Fibroblast of lung (primary cell): ENCODE measurements at regions not wholly inside any gene's neighbourhood (a gene's known extent, or its start where the extent isn't known, plus 50 kb on each side); places are given as distances from the start of the nearest gene placed in this dataset.

Experiments
- DNase-seq, 2 donors: peaks; one replicate each; pipeline versions ENCODE4 v3.0.0 to v3.0.0-alpha.2; 2010; ENCODE audit warnings: low read depth in 2 of 2
- H2AFZ ChIP-seq: 2 replicates; pipeline ENCODE4 v1.5.1; 2012; ENCODE audit warnings: low read length, control low read depth, inconsistent platforms
- H3K27ac ChIP-seq: 2 replicates; pipeline ENCODE4 v1.5.1; 2011; ENCODE audit warnings: low read length, control low read depth; ENCODE audit not compliant: insufficient read depth
- H3K27me3 ChIP-seq: 2 replicates; pipeline ENCODE4 v1.5.1; 2011; ENCODE audit warnings: mild to moderate bottlenecking, low read length; ENCODE audit not compliant: control insufficient read depth, insufficient read depth
- H3K36me3 ChIP-seq: 2 replicates; pipeline ENCODE4 v1.5.1; 2011; ENCODE audit warnings: low read length; ENCODE audit not compliant: control insufficient read depth, insufficient read depth
- H3K4me1 ChIP-seq: 2 replicates; pipeline ENCODE4 v1.5.1; 2011; ENCODE audit warnings: low read length; ENCODE audit not compliant: control insufficient read depth, insufficient read depth; ENCODE audit errors: extremely low read depth
- H3K4me2 ChIP-seq: 2 replicates; pipeline ENCODE4 v1.5.1; 2011; ENCODE audit warnings: low read length, control low read depth; ENCODE audit not compliant: insufficient read depth; ENCODE audit errors: extremely low read depth
- H3K4me3 ChIP-seq, 4 experiments: fragments of 200-600 bp in 1 of 4; sonication (generic) in 1 of 4; replicated peaks in 1 of 4; 2 replicates each; pipeline ENCODE4 v1.5.1; 2011 to 2016; ENCODE audit warnings: low read length in 4 of 4, low read depth in 3 of 4, mild to moderate bottlenecking in 3 of 4, control low read depth in 2 of 4, inconsistent platforms in 1 of 4, mixed read lengths in 1 of 4; ENCODE audit not compliant: insufficient read depth in 1 of 4; ENCODE audit errors: control extremely low read depth in 1 of 4
- H3K79me2 ChIP-seq: 2 replicates; pipeline ENCODE4 v1.5.1; 2012; ENCODE audit warnings: mild to moderate bottlenecking, low read length, inconsistent platforms; ENCODE audit not compliant: control insufficient read depth, insufficient read depth
- H3K9ac ChIP-seq: 2 replicates; pipeline ENCODE4 v1.5.1; 2011; ENCODE audit warnings: mild to moderate bottlenecking, low read length, control low read depth; ENCODE audit not compliant: insufficient read depth
- H3K9me3 ChIP-seq: 2 replicates; pipeline ENCODE4 v1.5.1; 2012; ENCODE audit warnings: low read depth, low read length; ENCODE audit not compliant: control insufficient read depth, insufficient read depth
- H4K20me1 ChIP-seq: 2 replicates; pipeline ENCODE4 v1.5.1; 2011; ENCODE audit warnings: low read length; ENCODE audit not compliant: control insufficient read depth, insufficient read depth; ENCODE audit errors: extremely low read depth
- EZH2 ChIP-seq: IDR thresholded peaks from 2 replicates; pipeline ENCODE4 v1.5.1; 2012; ENCODE audit warnings: low read length, control low read depth, mild to moderate bottlenecking; ENCODE audit errors: missing control alignments
- TF ChIP-seq, protein P1 (sequence below), 2 donors: IDR thresholded peaks in 1 of 2; conservative IDR thresholded peaks in 1 of 2; 1 replicate in 1 of 2; 2 replicates in 1 of 2; pipeline ENCODE4 v1.5.1; 2011 to 2012; ENCODE audit warnings: low read length in 2 of 2, control low read depth in 1 of 2, inconsistent platforms in 1 of 2, low read depth in 1 of 2, mild to moderate bottlenecking in 1 of 2

DNA sequence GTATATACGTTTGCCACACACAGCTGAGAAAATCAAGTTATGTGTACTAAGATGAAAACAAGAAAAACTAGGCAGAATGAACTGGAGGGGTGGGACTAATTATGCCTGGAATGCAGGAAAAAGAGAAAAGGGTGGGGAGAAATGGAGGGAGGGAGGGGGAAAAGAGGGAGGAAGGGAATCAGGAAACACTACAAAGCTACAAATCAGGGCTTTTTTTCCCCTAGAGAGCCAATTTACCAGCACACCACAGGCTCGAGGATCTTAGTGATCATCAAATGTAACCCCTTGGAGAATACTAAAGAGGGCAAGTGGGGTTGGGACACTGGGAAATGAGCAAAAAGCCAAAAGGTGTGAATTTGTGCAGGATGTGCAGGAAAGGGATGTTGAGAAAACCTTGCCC, 451.9 kb downstream of the SMARCA1 start:
- no peak overlapping the region for H3K4me3 ChIP-seq
- H3K27ac ChIP-seq, result no peak overlapping the region
- no peaks in the 10 kb centered on the region for H4K20me1 ChIP-seq
- TF ChIP-seq, protein P1, sequence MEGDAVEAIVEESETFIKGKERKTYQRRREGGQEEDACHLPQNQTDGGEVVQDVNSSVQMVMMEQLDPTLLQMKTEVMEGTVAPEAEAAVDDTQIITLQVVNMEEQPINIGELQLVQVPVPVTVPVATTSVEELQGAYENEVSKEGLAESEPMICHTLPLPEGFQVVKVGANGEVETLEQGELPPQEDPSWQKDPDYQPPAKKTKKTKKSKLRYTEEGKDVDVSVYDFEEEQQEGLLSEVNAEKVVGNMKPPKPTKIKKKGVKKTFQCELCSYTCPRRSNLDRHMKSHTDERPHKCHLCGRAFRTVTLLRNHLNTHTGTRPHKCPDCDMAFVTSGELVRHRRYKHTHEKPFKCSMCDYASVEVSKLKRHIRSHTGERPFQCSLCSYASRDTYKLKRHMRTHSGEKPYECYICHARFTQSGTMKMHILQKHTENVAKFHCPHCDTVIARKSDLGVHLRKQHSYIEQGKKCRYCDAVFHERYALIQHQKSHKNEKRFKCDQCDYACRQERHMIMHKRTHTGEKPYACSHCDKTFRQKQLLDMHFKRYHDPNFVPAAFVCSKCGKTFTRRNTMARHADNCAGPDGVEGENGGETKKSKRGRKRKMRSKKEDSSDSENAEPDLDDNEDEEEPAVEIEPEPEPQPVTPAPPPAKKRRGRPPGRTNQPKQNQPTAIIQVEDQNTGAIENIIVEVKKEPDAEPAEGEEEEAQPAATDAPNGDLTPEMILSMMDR (conservative IDR thresholded peaks at IDR 0.05 in 1 of 2, IDR thresholded peaks at IDR 0.05 in 1 of 2; ENCODE audit: low read depth in 1 of 2, low read length in 2 of 2), result no peak
- TF ChIP-seq EZH2, result no peak
- no peak overlapping the region for H3K9ac ChIP-seq
- no peak overlapping the region for H2AFZ ChIP-seq
- H3K36me3 ChIP-seq, result no peaks in the 10 kb centered on the region
- H3K79me2 ChIP-seq, result no peaks in the 10 kb centered on the region
- no peaks in the 10 kb centered on the region for H3K27me3 ChIP-seq
- H3K4me2 ChIP-seq, result no peak overlapping the region
- DNase-seq, result no peak
- no peaks in the 10 kb centered on the region for H3K4me1 ChIP-seq
- H3K9me3 ChIP-seq, result no peaks in the 10 kb centered on the region

DNA sequence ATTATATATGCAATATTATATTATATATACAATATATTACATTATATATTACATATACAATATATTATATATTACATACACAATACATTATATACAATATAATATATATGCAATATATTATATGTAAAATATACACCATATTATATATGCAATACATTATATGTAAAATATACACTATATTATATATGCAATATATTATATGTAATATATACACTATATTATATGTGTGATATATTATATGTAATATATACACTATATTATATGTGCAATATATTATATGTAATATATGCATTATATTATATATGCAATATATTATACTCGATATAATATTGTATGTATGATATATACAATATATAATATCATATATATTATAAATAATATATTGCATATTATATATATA, 457.4 kb downstream of the SMARCA1 start:
- no peak overlapping the region for H3K4me2 ChIP-seq
- H2AFZ ChIP-seq, result no peak overlapping the region
- DNase-seq, result no peak
- no peak overlapping the region for H3K9ac ChIP-seq
- H3K27ac ChIP-seq, result no peak overlapping the region
- H3K4me3 ChIP-seq, result no peak overlapping the region
- H3K36me3 ChIP-seq, result no peaks in the 10 kb centered on the region
- H3K27me3 ChIP-seq, result no peaks in the 10 kb centered on the region
- H3K4me1 ChIP-seq, result no peaks in the 10 kb centered on the region
- H3K79me2 ChIP-seq, result no peaks in the 10 kb centered on the region
- TF ChIP-seq, protein P1 (conservative IDR thresholded peaks at IDR 0.05 in 1 of 2, IDR thresholded peaks at IDR 0.05 in 1 of 2; ENCODE audit: low read depth in 1 of 2, low read length in 2 of 2), result no peak
- TF ChIP-seq EZH2, result no peak
- no peaks in the 10 kb centered on the region for H4K20me1 ChIP-seq
- H3K9me3 ChIP-seq, result no peaks in the 10 kb centered on the region

GRCh38 chrX:129058405-129058804, 464.9 kb downstream of the SMARCA1 start:
- H3K27me3 ChIP-seq, result no peaks in the 10 kb centered on the region
- DNase-seq, result no peak
- H3K4me3 ChIP-seq, result no peak overlapping the region
- no peaks in the 10 kb centered on the region for H3K9me3 ChIP-seq
- no peaks in the 10 kb centered on the region for H3K36me3 ChIP-seq
- H3K27ac ChIP-seq, result no peak overlapping the region
- H3K79me2 ChIP-seq, result no peaks in the 10 kb centered on the region
- H3K4me1 ChIP-seq, result no peaks in the 10 kb centered on the region
- no peak overlapping the region for H3K4me2 ChIP-seq
- H2AFZ ChIP-seq, result no peak overlapping the region
- H4K20me1 ChIP-seq, result no peaks in the 10 kb centered on the region
- TF ChIP-seq, protein P1 (conservative IDR thresholded peaks at IDR 0.05 in 1 of 2, IDR thresholded peaks at IDR 0.05 in 1 of 2; ENCODE audit: low read depth in 1 of 2, low read length in 2 of 2), result no peak
- no peak for TF ChIP-seq EZH2
- no peak overlapping the region for H3K9ac ChIP-seq
